ENCODE measurements at regions not wholly inside any gene's neighbourhood (a gene's known extent, or its start where the extent isn't known, plus 50 kb on each side); places are given as distances from the start of the nearest gene placed in this dataset.

DNA sequence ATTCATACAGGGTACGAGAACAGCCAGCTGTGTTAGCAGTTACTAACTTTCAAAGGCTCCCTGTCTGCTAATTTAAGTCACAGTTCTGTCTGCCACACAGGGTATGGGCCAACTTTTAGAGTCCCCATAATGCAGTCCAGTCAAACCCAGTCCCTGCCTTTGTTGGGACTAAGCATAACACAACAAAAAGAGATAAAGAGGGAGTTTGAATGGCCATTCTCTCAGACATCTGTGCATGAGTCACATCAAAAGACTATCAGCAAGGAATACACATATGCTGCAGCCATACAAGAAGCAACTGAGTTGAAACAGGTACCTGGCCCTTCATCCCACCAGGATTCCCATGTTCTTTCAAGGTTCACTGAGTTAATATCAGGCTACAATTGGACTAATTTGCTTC is 744.5 kb upstream of the C9orf72 start:
- TF ChIP-seq, protein P1, sequence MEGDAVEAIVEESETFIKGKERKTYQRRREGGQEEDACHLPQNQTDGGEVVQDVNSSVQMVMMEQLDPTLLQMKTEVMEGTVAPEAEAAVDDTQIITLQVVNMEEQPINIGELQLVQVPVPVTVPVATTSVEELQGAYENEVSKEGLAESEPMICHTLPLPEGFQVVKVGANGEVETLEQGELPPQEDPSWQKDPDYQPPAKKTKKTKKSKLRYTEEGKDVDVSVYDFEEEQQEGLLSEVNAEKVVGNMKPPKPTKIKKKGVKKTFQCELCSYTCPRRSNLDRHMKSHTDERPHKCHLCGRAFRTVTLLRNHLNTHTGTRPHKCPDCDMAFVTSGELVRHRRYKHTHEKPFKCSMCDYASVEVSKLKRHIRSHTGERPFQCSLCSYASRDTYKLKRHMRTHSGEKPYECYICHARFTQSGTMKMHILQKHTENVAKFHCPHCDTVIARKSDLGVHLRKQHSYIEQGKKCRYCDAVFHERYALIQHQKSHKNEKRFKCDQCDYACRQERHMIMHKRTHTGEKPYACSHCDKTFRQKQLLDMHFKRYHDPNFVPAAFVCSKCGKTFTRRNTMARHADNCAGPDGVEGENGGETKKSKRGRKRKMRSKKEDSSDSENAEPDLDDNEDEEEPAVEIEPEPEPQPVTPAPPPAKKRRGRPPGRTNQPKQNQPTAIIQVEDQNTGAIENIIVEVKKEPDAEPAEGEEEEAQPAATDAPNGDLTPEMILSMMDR (optimal IDR thresholded peaks at IDR 0.05 in 1 of 3, IDR thresholded peaks at IDR 0.05 in 1 of 3, conservative IDR thresholded peaks at IDR 0.05 in 1 of 3; ENCODE audit: extremely low read depth in 1 of 3, insufficient read depth in 2 of 3, low read length in 3 of 3): no peak
- no peak for TF ChIP-seq EZH2 (IDR thresholded peaks at IDR 0.05; ENCODE audit: low read length)
- H3K27me3 ChIP-seq (ENCODE audit: control insufficient read depth, extremely low read depth, insufficient read depth, low read length): no peaks in the 10 kb centered on the region
- H2AFZ ChIP-seq (ENCODE audit: control insufficient read depth, low read length): no peak overlapping the region
- H3K36me3 ChIP-seq (ENCODE audit: control insufficient read depth in 2 of 2, extremely low read depth in 1 of 2, insufficient read depth in 2 of 2, low read length in 2 of 2): no peaks in the 10 kb centered on the region
- FAIRE-seq (no peak), DNase-seq (ENCODE audit: low read depth, low spot score) (no peak)
- H3K4me3 ChIP-seq (ENCODE audit: control insufficient read depth in 2 of 3, extremely low read depth in 1 of 3, insufficient read depth in 2 of 3, low read depth in 1 of 3, low read length in 3 of 3): no peak overlapping the region
- H3K9ac ChIP-seq (ENCODE audit: control insufficient read depth, extremely low read depth, insufficient read depth, low read length): no peak overlapping the region
- H3K9me1 ChIP-seq (ENCODE audit: control insufficient read depth, extremely low read depth, insufficient read depth, low read length): no peaks in the 10 kb centered on the region
- dilution Hi-C loops (cut with MboI; ENCODE audit: extremely low pct_ligation_motif_present, low sequenced_read_pairs): no loop called here
- no peak overlapping the region for H3K4me2 ChIP-seq (ENCODE audit: control insufficient read depth, extremely low read depth, insufficient read depth, low read depth, low read length)
- H3K4me1 ChIP-seq (ENCODE audit: control insufficient read depth, extremely low read depth, insufficient read depth, low read length): no peaks in the 10 kb centered on the region
- no peaks in the 10 kb centered on the region for H3K79me2 ChIP-seq (ENCODE audit: control insufficient read depth, insufficient read depth, low read length)
- H4K20me1 ChIP-seq (ENCODE audit: control insufficient read depth, extremely low read depth, insufficient read depth, low read length): no peaks in the 10 kb centered on the region
- H3K9me3 ChIP-seq (ENCODE audit: control insufficient read depth, low read depth, low read length): no peaks in the 10 kb centered on the region
- no peak overlapping the region for H3K27ac ChIP-seq (ENCODE audit: control insufficient read depth, insufficient read depth, low read length)

DNA sequence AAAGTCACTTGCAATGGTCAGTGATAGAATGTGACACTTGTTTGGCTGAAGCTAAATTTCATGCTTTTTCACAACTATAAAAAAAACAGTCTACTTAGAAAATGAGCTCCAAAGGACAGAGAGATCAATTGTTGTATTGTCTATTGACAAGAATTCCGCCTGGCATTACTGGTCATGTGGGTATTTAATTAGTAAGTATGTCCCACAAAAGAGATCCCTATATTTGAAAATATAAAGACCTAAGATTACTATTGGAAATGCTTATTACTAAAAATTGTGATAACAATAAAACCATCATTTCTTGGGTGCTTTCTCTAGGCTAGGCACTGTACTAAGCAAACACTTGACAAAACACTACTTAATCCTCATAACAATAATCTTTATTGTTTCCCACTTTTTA is 745.2 kb upstream of the C9orf72 start:
- no peaks in the 10 kb centered on the region for H3K79me2 ChIP-seq (ENCODE audit: control insufficient read depth, insufficient read depth, low read length)
- no peak overlapping the region for H3K4me3 ChIP-seq (ENCODE audit: control insufficient read depth in 2 of 3, extremely low read depth in 1 of 3, insufficient read depth in 2 of 3, low read depth in 1 of 3, low read length in 3 of 3)
- H3K9me3 ChIP-seq (ENCODE audit: control insufficient read depth, low read depth, low read length): no peaks in the 10 kb centered on the region
- no peak for DNase-seq (ENCODE audit: low read depth, low spot score)
- H2AFZ ChIP-seq (ENCODE audit: control insufficient read depth, low read length): no peak overlapping the region
- no peaks in the 10 kb centered on the region for H3K4me1 ChIP-seq (ENCODE audit: control insufficient read depth, extremely low read depth, insufficient read depth, low read length)
- no peak for TF ChIP-seq EZH2 (IDR thresholded peaks at IDR 0.05; ENCODE audit: low read length)
- TF ChIP-seq, protein P1 (optimal IDR thresholded peaks at IDR 0.05 in 1 of 3, IDR thresholded peaks at IDR 0.05 in 1 of 3, conservative IDR thresholded peaks at IDR 0.05 in 1 of 3; ENCODE audit: extremely low read depth in 1 of 3, insufficient read depth in 2 of 3, low read length in 3 of 3): no peak
- no peak for FAIRE-seq
- no peaks in the 10 kb centered on the region for H4K20me1 ChIP-seq (ENCODE audit: control insufficient read depth, extremely low read depth, insufficient read depth, low read length)
- no peaks in the 10 kb centered on the region for H3K9me1 ChIP-seq (ENCODE audit: control insufficient read depth, extremely low read depth, insufficient read depth, low read length)
- no peaks in the 10 kb centered on the region for H3K36me3 ChIP-seq (ENCODE audit: control insufficient read depth in 2 of 2, extremely low read depth in 1 of 2, insufficient read depth in 2 of 2, low read length in 2 of 2)
- no peak overlapping the region for H3K9ac ChIP-seq (ENCODE audit: control insufficient read depth, extremely low read depth, insufficient read depth, low read length)
- dilution Hi-C loops (cut with MboI; ENCODE audit: extremely low pct_ligation_motif_present, low sequenced_read_pairs): no loop called here
- H3K4me2 ChIP-seq (ENCODE audit: control insufficient read depth, extremely low read depth, insufficient read depth, low read depth, low read length): no peak overlapping the region
- H3K27ac ChIP-seq (ENCODE audit: control insufficient read depth, insufficient read depth, low read length): no peak overlapping the region
- H3K27me3 ChIP-seq (ENCODE audit: control insufficient read depth, extremely low read depth, insufficient read depth, low read length): no peaks in the 10 kb centered on the region

Measured in keratinocyte (primary cell).